K562 (cell line): ENCODE measurements at regions not wholly inside any gene's neighbourhood (a gene's known extent, or its start where the extent isn't known, plus 50 kb on each side); places are given as distances from the start of the nearest gene placed in this dataset.

Experiments
- ELF1 ChIP-seq: fragments of 200-800 bp; sonication (Bioruptor generic); IDR thresholded peaks from 2 replicates; pipeline ENCODE4 v1.6.1; 2016; ENCODE audit warnings: missing genetic modification characterization, missing compliant biosample characterization
- FOXJ2 ChIP-seq: fragments of 200-800 bp; sonication (Bioruptor generic); IDR thresholded peaks from 2 replicates; pipeline ENCODE4 v1.6.1; 2016; ENCODE audit warnings: missing genetic modification characterization, missing compliant biosample characterization
- NR2F6 ChIP-seq: fragments of 450-650 bp; formaldehyde crosslinking; IDR thresholded peaks from 2 replicates; pipeline ENCODE4 v1.4.0; 2020; ENCODE audit warnings: mild to moderate bottlenecking
- PBX2 ChIP-seq, 2 experiments: IDR thresholded peaks in 1 of 2; conservative IDR thresholded peaks in 1 of 2; 2 replicates each; pipeline ENCODE4 v1.6.1; 2016; ENCODE audit warnings: low read depth in 2 of 2, mild to moderate bottlenecking in 1 of 2, missing compliant biosample characterization in 1 of 2, missing genetic modification characterization in 1 of 2, moderate library complexity in 1 of 2
- POLR2AphosphoS2 ChIP-seq: IDR thresholded peaks from 2 replicates; pipeline ENCODE4 v1.6.1; 2012; ENCODE audit warnings: low read length, improper control_type of control experiment
- PRMT5 ChIP-seq: sonication (generic); formaldehyde crosslinking; IDR thresholded peaks from 2 replicates; pipeline ENCODE4 v1.5.0; 2020; ENCODE audit warnings: missing genetic modification reagents
- RCOR1 ChIP-seq, 2 experiments: IDR thresholded peaks; 2 replicates each; pipeline ENCODE4 v1.6.1; 2012; ENCODE audit warnings: low read depth in 2 of 2, low read length in 2 of 2, borderline replicate concordance in 1 of 2, improper control_type of control experiment in 1 of 2
- RREB1 ChIP-seq: fragments of 250-450 bp; sonication (Bioruptor Pico); IDR thresholded peaks from 2 replicates; pipeline ENCODE4 v1.4.0; 2020
- SAP30 ChIP-seq: fragments of 200-600 bp; sonication (generic); IDR thresholded peaks from 2 replicates; pipeline ENCODE4 v1.6.1; 2012; ENCODE audit warnings: borderline replicate concordance, low read depth, mild to moderate bottlenecking, moderate library complexity, low read length, control low read depth, inconsistent platforms; ENCODE audit not compliant: insufficient read depth, poor library complexity, severe bottlenecking
- SMARCE1 ChIP-seq: fragments of 450-650 bp; IDR thresholded peaks from 2 replicates; pipeline ENCODE4 v1.7.1; 2016; ENCODE audit warnings: mild to moderate bottlenecking
- TRIM24 ChIP-seq, 2 experiments: fragments of 450-650 bp; IDR thresholded peaks; 2 replicates each; pipeline ENCODE4 v1.6.1; 2016
- U2AF2 ChIP-seq: fragments of 200-400 bp; formaldehyde crosslinking; optimal IDR thresholded peaks from 2 replicates; pipeline ENCODE3; 2017; ENCODE audit warnings: low read depth, mild to moderate bottlenecking, low read length
- ZBED1 ChIP-seq: IDR thresholded peaks from 2 replicates; pipeline ENCODE4 v1.6.1; 2014
- ZBTB12 ChIP-seq: fragments of 250-450 bp; sonication (Bioruptor Pico); IDR thresholded peaks from 2 replicates; pipeline ENCODE4 v1.4.0; 2020
- ZNF12 ChIP-seq: sonication (generic); formaldehyde crosslinking; IDR thresholded peaks from 2 replicates; pipeline ENCODE4 v1.4.0; 2020; ENCODE audit warnings: mild to moderate bottlenecking, missing genetic modification reagents
- ZNF274 ChIP-seq: IDR thresholded peaks from 2 replicates; pipeline ENCODE4 v1.6.1; 2011; ENCODE audit warnings: low read depth, mild to moderate bottlenecking, low read length, moderate library complexity, borderline replicate concordance
- ZNF3 ChIP-seq: fragments of 250-450 bp; sonication (Bioruptor Pico); IDR thresholded peaks from 2 replicates; pipeline ENCODE4 v1.5.0; 2021; ENCODE audit warnings: mild to moderate bottlenecking, moderate library complexity

- TF ChIP-seq RREB1 (CRISPR knock-in tag), result no peak
- no peak for TF ChIP-seq ZBED1
- TF ChIP-seq SAP30, result no peak
- peak in 1 of 2 experiments; percentile 25; a peak in 1 of 4 replicates for TF ChIP-seq TRIM24 (IDR thresholded peaks at IDR 0.05)
- TF ChIP-seq ZNF274, result no peak
- TF ChIP-seq SMARCE1, result peak; percentile 36; the same call in 1 of the 2 replicates
- 0 out of 2 replicates have a peak, but pooled peaks have one; percentile 17 for TF ChIP-seq FOXJ2 (tag)
- peak in 1 of 2 experiments; percentile 44; a peak in 1 of 4 replicates for TF ChIP-seq RCOR1 (IDR thresholded peaks at IDR 0.05; ENCODE audit: borderline replicate concordance in 1 of 2, low read depth in 2 of 2, low read length in 2 of 2)
- TF ChIP-seq ZBTB12 (CRISPR knock-in tag), result no peak
- TF ChIP-seq ZNF12 (CRISPR knock-in tag), result no peak
- TF ChIP-seq PRMT5 (CRISPR knock-in tag), result no peak
- no peak for TF ChIP-seq U2AF2
- no peak for TF ChIP-seq PBX2 (CRISPR knock-in tag; IDR thresholded peaks at IDR 0.05; ENCODE audit: low read depth)
- TF ChIP-seq PBX2 (tag; conservative IDR thresholded peaks at IDR 0.05; ENCODE audit: low read depth), result peak; percentile 58; the same call in 1 of the 2 replicates
- no peak for TF ChIP-seq ELF1 (tag)
- no peak for TF ChIP-seq POLR2AphosphoS2
- no peak for TF ChIP-seq NR2F6 (CRISPR knock-in tag)
- TF ChIP-seq ZNF3, result no peak
Measured at GRCh38 chr15:96264801-96265515, 65.5 kb upstream of the NR2F2 start (continued).
